ENCODE measurements at regions not wholly inside any gene's neighbourhood (a gene's known extent, or its start where the extent isn't known, plus 50 kb on each side); places are given as distances from the start of the nearest gene placed in this dataset.
"Not testable (repeated sequence)": the region's sequence is repeated elsewhere in the genome, so short reads cannot be mapped to it uniquely, and the experiment has no call there.

- DNase-seq = peak; percentile 50
Measured at GRCh38 chr7:39758234-39758970, 135.0 kb downstream of the RALA start.

GRCh38 chr7:39761449-39761848 lies 138.1 kb downstream of the RALA start:
- DNase-seq = no peak

DNA sequence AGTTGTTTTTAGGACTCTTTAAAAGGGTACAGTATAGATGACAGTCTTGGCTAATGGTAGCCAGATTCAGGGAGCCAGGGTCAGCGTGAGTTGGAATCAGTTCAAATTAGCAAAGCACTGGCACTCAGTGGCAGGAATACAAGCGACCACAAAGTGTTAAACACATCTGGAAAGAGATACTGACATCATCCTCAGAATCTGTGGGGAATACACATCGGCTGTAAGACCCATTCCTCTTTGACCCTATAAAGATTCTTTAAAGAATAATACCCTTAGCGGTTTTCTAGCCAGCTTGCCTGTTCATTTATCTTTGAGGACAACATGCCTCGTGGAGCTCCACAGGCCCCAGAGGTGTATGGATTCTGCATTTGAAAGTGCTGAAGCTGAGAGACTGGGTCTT lies 139.1 kb downstream of the RALA start:
- not testable (repeated sequence) for DNase-seq

GRCh38 chr7:39762881-39763280 lies 139.5 kb downstream of the RALA start:
- not testable (repeated sequence) for DNase-seq

DNA sequence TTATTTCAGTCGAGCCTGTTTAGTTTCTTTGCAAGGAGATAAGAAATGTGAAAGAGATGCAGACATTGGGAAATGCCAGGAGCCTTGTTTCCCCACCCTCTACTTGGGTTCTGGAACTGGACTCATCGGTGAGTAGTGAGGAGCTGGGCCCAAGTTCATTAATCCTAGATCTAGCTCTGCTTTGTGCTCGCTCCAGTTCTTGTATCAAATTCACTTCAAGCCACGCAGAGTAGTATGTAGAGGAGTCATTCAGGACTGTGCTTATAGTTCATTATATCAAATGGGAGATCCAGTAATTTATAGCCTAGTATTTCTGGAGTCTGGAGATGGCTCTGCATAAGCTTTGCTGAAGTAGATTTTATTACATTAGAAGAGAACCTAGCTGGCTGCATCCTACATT lies 142.5 kb downstream of the RALA start:
- not testable (repeated sequence) for DNase-seq

DNA sequence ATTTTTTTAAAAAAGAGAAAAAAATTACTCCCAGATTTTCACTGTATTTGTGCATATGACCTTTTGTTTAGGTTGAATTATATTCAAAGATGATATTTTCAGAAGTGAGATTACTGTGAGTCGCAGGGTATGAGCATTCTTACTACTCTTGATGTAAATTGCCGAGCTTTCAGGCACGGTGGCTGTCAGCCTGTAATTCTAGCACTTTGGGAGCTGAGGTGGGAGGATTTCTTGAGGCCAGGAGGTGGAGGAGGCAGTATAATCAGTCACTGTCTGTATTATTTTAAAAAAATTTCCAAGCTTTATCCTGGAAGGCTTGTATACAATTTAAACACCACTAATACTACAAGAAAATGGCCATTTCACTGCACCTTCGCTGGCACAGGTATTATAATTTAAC lies 145.1 kb downstream of the RALA start:
- DNase-seq = not testable (repeated sequence)

DNA sequence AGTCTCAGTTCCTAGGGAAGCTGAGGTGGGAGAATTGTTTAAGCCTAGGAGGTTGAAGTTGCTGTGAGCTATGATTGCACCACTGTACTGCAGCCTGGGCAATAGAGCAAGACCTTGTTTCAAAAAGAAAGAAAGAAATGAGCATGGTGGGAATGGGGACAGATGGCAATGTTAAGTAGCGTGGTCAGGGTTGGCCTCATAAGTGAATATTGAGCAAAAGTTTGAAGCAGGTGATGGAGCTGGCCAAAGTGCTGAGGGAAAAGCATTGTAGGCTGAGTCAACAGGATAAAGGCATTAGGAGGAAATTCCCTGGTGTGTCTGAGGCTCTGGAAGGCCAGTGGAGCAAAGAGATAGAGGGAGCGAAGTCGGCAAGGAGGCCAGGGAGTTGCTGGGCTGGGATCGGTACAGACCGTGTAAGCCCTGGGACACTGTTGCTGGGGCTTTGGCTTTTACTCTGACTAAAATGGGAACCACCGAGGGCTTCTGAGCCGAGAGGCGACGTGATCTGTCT lies 151.0 kb downstream of the RALA start:
- not testable (repeated sequence) for DNase-seq

GRCh38 chr7:39781557-39781956 lies 158.2 kb downstream of the RALA start:
- DNase-seq = not testable (repeated sequence)

- DNase-seq = not testable (repeated sequence)
Measured at GRCh38 chr7:39786440-39786839, 163.1 kb downstream of the RALA start.

DNA sequence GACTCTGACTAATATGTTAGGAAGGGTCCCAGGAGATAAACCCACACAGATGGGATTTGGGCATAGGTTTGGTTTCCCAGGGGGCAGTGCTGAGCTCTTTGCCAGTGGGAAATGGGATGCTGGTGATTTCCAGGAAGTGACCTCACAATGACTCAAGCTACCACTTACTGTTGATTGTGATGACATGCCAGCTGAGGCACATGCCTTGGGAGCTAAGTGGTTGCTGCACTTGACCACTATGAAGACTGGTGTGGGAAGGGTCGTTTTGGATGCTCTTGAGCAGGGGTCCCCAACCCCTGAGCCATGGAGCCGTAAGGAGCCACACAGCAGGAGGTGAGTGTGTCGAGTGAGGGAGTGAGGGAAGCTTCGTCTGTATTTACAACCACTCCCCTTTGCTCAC lies 159.0 kb upstream of the CDK13 start:
- not testable (repeated sequence) for DNase-seq

DNA sequence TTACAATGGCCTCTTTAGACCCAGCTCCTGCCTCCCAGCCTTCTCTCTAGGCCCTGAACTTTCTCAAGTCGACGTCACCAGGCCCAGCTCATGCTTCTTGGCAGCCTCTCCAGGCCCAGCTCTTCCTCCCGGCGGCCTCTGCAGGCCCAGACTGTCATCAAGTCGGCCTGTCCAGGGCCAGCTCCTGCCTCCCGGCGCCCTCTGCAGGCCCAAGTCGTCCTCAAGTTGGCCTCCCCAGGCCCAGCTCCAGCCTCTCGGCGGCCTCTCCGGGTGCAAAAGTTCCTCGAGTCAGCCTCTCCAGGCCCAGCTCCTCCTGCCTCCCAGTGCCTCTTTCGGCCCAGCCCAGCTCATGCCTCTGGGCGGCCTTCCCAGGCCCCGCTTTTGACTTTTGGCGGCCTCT lies 158.1 kb upstream of the CDK13 start:
- not testable (repeated sequence) for DNase-seq

DNA sequence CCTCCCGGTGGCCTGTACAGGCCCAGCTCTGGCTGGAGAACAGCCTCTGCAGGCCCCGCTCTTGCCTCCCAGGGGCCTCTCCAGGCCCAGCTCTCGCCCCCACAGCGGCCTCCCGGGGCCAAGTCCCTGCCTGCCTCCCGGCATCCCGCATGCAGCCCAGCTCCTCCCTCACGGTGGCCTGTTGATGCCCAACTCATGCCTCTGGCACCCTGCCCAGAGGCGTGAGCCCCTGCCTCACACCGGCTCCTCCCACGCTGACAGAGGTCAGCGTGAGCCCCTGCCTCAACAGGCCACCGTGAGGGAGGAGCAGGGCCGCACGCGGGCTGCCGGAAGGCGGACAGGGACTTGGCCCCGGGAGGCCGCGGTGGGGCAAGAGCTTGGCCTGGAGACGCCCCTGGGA lies 157.0 kb upstream of the CDK13 start:
- not testable (repeated sequence) for DNase-seq

DNA sequence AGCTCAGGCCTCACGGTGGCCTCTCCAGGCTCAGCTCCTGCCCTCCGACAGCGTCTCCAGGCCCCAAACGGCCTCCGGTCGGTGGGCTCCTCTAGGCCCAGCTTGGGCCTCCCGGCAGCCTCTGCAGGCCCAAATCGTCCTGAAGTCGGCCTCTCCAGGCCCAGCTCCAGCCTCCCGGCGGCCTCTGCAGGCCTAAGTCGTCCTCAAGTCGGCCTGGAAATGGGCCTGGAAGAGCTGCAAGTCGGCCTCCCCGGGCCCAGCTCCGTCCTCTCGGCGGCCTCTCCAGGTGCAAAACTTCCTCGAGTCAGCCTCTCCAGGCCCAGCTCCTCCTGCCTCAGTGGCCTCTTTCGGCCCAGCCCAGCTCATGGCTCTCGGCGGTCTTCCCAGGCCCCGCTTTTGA lies 156.2 kb upstream of the CDK13 start:
- not testable (repeated sequence) for DNase-seq

GRCh38 chr7:39796947-39797346 lies 153.1 kb upstream of the CDK13 start:
- DNase-seq = not testable (repeated sequence)

- not testable (repeated sequence) for DNase-seq
Measured at GRCh38 chr7:39798077-39798476, 152.0 kb upstream of the CDK13 start.

DNA sequence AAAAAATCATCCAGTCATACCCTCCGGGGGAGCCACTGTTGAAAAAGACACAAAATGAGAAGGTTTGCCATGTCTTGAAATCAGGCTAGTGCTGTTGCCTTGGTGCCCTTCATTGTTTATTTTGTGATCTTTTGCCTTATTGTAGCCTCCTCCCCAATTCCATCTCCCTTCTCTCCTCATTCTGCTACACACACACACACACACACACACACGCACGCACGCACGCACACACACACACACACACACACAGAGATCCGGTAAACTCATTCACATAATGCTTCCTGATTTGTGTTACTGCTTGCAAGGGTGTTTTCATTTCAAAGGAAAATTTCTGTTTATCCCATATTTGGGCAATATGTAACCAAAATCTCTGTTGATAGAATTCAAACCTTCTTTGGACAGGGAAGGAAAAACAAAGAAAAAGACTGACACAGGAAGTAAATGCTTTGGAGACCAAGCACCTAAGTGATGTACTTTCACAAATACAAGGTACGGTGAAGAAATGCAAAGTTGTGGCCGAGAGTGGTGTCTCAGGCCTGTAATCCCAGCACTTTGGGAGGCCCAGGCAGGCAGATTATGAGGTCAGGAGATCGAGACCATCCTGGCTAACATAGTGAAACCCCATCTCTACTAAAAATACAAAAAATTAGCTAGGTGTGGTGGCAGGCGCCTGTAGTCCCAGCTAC lies 141.1 kb upstream of the CDK13 start:
- DNase-seq = no peak

DNA sequence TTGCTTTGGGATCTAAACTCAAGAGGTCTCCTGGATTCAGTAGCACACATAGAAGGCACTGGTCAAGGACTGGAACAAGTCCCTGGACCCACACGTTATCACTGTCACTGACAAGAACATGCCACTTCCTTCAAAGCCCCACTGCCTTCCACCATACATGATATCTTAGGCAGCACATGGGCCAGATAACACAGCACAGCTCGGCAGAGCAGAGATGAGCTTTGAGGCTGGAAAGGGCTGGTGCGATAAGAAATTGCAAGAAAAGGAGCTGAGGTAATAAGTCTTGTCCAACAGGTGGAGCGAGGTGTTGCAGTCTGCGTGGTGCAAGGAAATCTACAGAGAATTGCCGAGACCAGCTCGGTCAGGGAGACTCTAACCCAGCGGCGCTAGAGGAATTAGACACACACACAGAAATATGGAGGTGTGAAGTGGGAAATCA lies 139.8 kb upstream of the CDK13 start:
- DNase-seq = no peak

DNA sequence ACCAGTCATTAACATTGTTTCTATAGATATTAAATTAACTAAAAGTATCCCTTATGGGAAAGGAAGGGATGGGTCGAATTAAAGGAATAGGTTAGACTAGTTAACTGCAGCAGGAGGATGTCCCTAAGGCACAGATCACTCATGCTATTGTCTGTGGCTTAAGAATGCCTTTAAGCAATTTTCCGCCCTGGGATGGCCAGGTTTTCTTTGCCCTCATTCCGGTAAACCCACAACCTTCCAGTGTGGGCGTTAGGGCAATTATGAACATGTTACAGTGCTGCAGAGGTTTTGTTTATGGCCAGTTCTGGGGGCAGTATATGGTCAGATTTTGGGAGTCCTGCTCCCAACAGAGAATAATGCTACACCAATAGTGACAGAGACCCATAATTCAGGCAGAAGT lies 139.3 kb upstream of the CDK13 start:
- no peak for DNase-seq

- peak; percentile 32 for DNase-seq
Measured at GRCh38 chr7:39811161-39811614, 138.9 kb upstream of the CDK13 start.

GRCh38 chr7:39816462-39817060 lies 133.5 kb upstream of the CDK13 start:
- DNase-seq = no peak

DNA sequence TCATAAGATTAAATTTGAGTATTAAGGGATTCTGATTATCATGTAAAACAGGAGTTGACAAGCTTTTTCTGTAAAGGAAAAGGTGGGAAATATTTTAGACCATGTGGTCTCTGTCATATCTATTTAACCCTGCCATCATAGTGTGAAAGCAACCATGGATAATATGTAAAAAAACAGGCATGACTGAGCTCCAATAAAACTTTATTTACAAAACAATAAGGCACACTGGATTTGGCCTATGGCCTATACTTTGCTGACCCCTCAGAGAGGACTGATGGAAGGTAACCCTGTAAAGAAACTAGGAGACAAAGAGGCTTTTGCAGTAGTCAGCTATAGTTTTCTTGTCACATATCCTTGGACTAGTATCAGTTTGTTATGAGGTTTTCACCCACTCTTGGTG lies 130.5 kb upstream of the CDK13 start:
- no peak for DNase-seq

GRCh38 chr7:39824456-39825200 lies 125.4 kb upstream of the CDK13 start:
- no peak for DNase-seq
